ENCODE measurements at regions not wholly inside any gene's neighbourhood (a gene's known extent, or its start where the extent isn't known, plus 50 kb on each side); places are given as distances from the start of the nearest gene placed in this dataset.
"Not testable (repeated sequence)": the region's sequence is repeated elsewhere in the genome, so short reads cannot be mapped to it uniquely, and the experiment has no call there.

GRCh38 chr14:40733206-40733605 is 873.5 kb upstream of the LRFN5 start:
- 84% methylated on average over 1 of the region's 1 CpG for WGBS
- H3K9me3 ChIP-seq (ENCODE audit: control insufficient read depth, low read length) = peaks cover 2% of the 10 kb centered on the region
- H3K27ac ChIP-seq (ENCODE audit: low read length) = no peak overlapping the region
- DNase-seq (no peak), ATAC-seq (no peak)
- no peaks in the 10 kb centered on the region for H3K4me1 ChIP-seq (ENCODE audit: control insufficient read depth, insufficient read depth, low read length)
- H3K27me3 ChIP-seq (ENCODE audit: control insufficient read depth, insufficient read depth) = no peaks in the 10 kb centered on the region
- H3K4me3 ChIP-seq (ENCODE audit: low read length) = no peak overlapping the region
- intact Hi-C loops (cut with DNase I) = no loop called here

GRCh38 chr14:40727107-40727506 is 879.6 kb upstream of the LRFN5 start:
- no peak for ATAC-seq
- no peak for DNase-seq
- intact Hi-C loops (cut with DNase I) = no loop called here
- H3K4me1 ChIP-seq (ENCODE audit: control insufficient read depth, insufficient read depth, low read length) = no peaks in the 10 kb centered on the region
- H3K4me3 ChIP-seq (ENCODE audit: low read length) = no peak overlapping the region
- H3K27ac ChIP-seq (ENCODE audit: low read length) = no peak overlapping the region
- H3K27me3 ChIP-seq (ENCODE audit: control insufficient read depth, insufficient read depth) = no peaks in the 10 kb centered on the region
- WGBS = 71% methylated on average over 2 of the region's 2 CpGs
- no peaks in the 10 kb centered on the region for H3K9me3 ChIP-seq (ENCODE audit: control insufficient read depth, low read length)

- Histone ChIP-seq H3K4me3 (ENCODE audit: low read length) (no peak overlapping the region), H3K4me1 (ENCODE audit: control insufficient read depth, insufficient read depth, low read length) (no peaks in the 10 kb centered on the region), H3K9me3 (ENCODE audit: control insufficient read depth, low read length) (no peaks in the 10 kb centered on the region), H3K27me3 (ENCODE audit: control insufficient read depth, insufficient read depth) (no peaks in the 10 kb centered on the region), H3K27ac (ENCODE audit: low read length) (no peak overlapping the region)
- DNase-seq (no peak), ATAC-seq (no peak)
- WGBS = 81% methylated on average over 5 of the region's 5 CpGs
- intact Hi-C loops (cut with DNase I) = no loop called here
These were observed 893.3 kb upstream of the LRFN5 start for GRCh38 chr14:40713387-40713786.

GRCh38 chr14:40697231-40697630 is 909.4 kb upstream of the LRFN5 start:
- no peak for DNase-seq
- Histone ChIP-seq H3K4me1 (ENCODE audit: control insufficient read depth, insufficient read depth, low read length) (no peaks in the 10 kb centered on the region), H3K4me3 (ENCODE audit: low read length) (no peak overlapping the region), H3K9me3 (ENCODE audit: control insufficient read depth, low read length) (no peaks in the 10 kb centered on the region), H3K27ac (ENCODE audit: low read length) (no peak overlapping the region), H3K27me3 (ENCODE audit: control insufficient read depth, insufficient read depth) (no peaks in the 10 kb centered on the region)
- WGBS = 75% methylated on average over 1 of the region's 1 CpG
- intact Hi-C loops (cut with DNase I) = no loop called here
- no peak for ATAC-seq

- Histone ChIP-seq H3K4me3 (ENCODE audit: low read length) (no peak overlapping the region), H3K9me3 (ENCODE audit: control insufficient read depth, low read length) (no peaks in the 10 kb centered on the region), H3K27ac (ENCODE audit: low read length) (no peak overlapping the region), H3K4me1 (ENCODE audit: control insufficient read depth, insufficient read depth, low read length) (no peaks in the 10 kb centered on the region), H3K27me3 (ENCODE audit: control insufficient read depth, insufficient read depth) (no peaks in the 10 kb centered on the region)
- DNase-seq (no peak), ATAC-seq (no peak)
- intact Hi-C loops (cut with DNase I) = no loop called here
- 92% methylated on average over 3 of the region's 3 CpGs for WGBS
These were observed 912.7 kb upstream of the LRFN5 start for GRCh38 chr14:40694023-40694422.

- H3K4me1 ChIP-seq (ENCODE audit: control insufficient read depth, insufficient read depth, low read length) = no peaks in the 10 kb centered on the region
- H3K4me3 ChIP-seq (ENCODE audit: low read length) = no peak overlapping the region
- ATAC-seq (no peak), DNase-seq (no peak)
- WGBS = 93% methylated on average over 2 of the region's 2 CpGs
- intact Hi-C loops (cut with DNase I) = no loop called here
- no peak overlapping the region for H3K27ac ChIP-seq (ENCODE audit: low read length)
- H3K9me3 ChIP-seq (ENCODE audit: control insufficient read depth, low read length) = no peaks in the 10 kb centered on the region
- no peaks in the 10 kb centered on the region for H3K27me3 ChIP-seq (ENCODE audit: control insufficient read depth, insufficient read depth)
These were observed 915.6 kb upstream of the LRFN5 start for GRCh38 chr14:40691066-40691465.

- ATAC-seq = no peak
- no peak for DNase-seq
- H3K27ac ChIP-seq (ENCODE audit: low read length) = no peak overlapping the region
- no peak overlapping the region for H3K4me3 ChIP-seq (ENCODE audit: low read length)
- H3K4me1 ChIP-seq (ENCODE audit: control insufficient read depth, insufficient read depth, low read length) = no peaks in the 10 kb centered on the region
- 85% methylated on average over 1 of the region's 1 CpG for WGBS
- no peaks in the 10 kb centered on the region for H3K27me3 ChIP-seq (ENCODE audit: control insufficient read depth, insufficient read depth)
- intact Hi-C loops (cut with DNase I) = no loop called here
- no peaks in the 10 kb centered on the region for H3K9me3 ChIP-seq (ENCODE audit: control insufficient read depth, low read length)
These were observed 920.9 kb upstream of the LRFN5 start for GRCh38 chr14:40685764-40686163.

GRCh38 chr14:40684328-40684727 is 922.3 kb upstream of the LRFN5 start:
- intact Hi-C loops (cut with DNase I) = no loop called here
- 85% methylated on average over 1 of the region's 1 CpG for WGBS
- H3K4me3 ChIP-seq (ENCODE audit: low read length) = no peak overlapping the region
- no peak for ATAC-seq
- DNase-seq = no peak
- H3K27me3 ChIP-seq (ENCODE audit: control insufficient read depth, insufficient read depth) = no peaks in the 10 kb centered on the region
- no peaks in the 10 kb centered on the region for H3K9me3 ChIP-seq (ENCODE audit: control insufficient read depth, low read length)
- H3K4me1 ChIP-seq (ENCODE audit: control insufficient read depth, insufficient read depth, low read length) = no peaks in the 10 kb centered on the region
- H3K27ac ChIP-seq (ENCODE audit: low read length) = no peak overlapping the region

GRCh38 chr14:40682131-40682913 is 924.4 kb upstream of the LRFN5 start:
- no peaks in the 10 kb centered on the region for H3K27me3 ChIP-seq (ENCODE audit: control insufficient read depth, insufficient read depth)
- no peaks in the 10 kb centered on the region for H3K9me3 ChIP-seq (ENCODE audit: control insufficient read depth, low read length)
- ATAC-seq (no peak), DNase-seq (no peak)
- H3K27ac ChIP-seq (ENCODE audit: low read length) = no peak overlapping the region
- intact Hi-C loops (cut with DNase I) = no loop called here
- WGBS = 85% methylated on average over 3 of the region's 3 CpGs
- no peak overlapping the region for H3K4me3 ChIP-seq (ENCODE audit: low read length)
- H3K4me1 ChIP-seq (ENCODE audit: control insufficient read depth, insufficient read depth, low read length) = no peaks in the 10 kb centered on the region

- intact Hi-C loops (cut with DNase I) = no loop called here
- Histone ChIP-seq H3K27me3 (ENCODE audit: control insufficient read depth, insufficient read depth) (no peaks in the 10 kb centered on the region), H3K27ac (ENCODE audit: low read length) (no peak overlapping the region), H3K4me1 (ENCODE audit: control insufficient read depth, insufficient read depth, low read length) (no peaks in the 10 kb centered on the region), H3K9me3 (ENCODE audit: control insufficient read depth, low read length) (no peaks in the 10 kb centered on the region), H3K4me3 (ENCODE audit: low read length) (no peak overlapping the region)
- no peak for ATAC-seq
- DNase-seq = no peak
- WGBS = 80% methylated on average over 1 of the region's 1 CpG
These were observed 927.4 kb upstream of the LRFN5 start for GRCh38 chr14:40679256-40679655.

GRCh38 chr14:40677206-40677605 is 929.5 kb upstream of the LRFN5 start:
- H3K9me3 ChIP-seq (ENCODE audit: control insufficient read depth, low read length); intact Hi-C loops (cut with DNase I); DNase-seq; ATAC-seq; H3K27ac ChIP-seq (ENCODE audit: low read length); H3K27me3 ChIP-seq (ENCODE audit: control insufficient read depth, insufficient read depth); H3K4me1 ChIP-seq (ENCODE audit: control insufficient read depth, insufficient read depth, low read length); H3K4me3 ChIP-seq (ENCODE audit: low read length): not testable (repeated sequence)

- H3K9me3 ChIP-seq (ENCODE audit: control insufficient read depth, low read length) = no peaks in the 10 kb centered on the region
- H3K27me3 ChIP-seq (ENCODE audit: control insufficient read depth, insufficient read depth) = no peaks in the 10 kb centered on the region
- H3K4me3 ChIP-seq (ENCODE audit: low read length) = no peak overlapping the region
- H3K27ac ChIP-seq (ENCODE audit: low read length) = no peak overlapping the region
- no peaks in the 10 kb centered on the region for H3K4me1 ChIP-seq (ENCODE audit: control insufficient read depth, insufficient read depth, low read length)
- no peak for DNase-seq
- intact Hi-C loops (cut with DNase I) = no loop called here
- WGBS = 62% methylated on average over 1 of the region's 1 CpG
- no peak for ATAC-seq
These were observed 932.2 kb upstream of the LRFN5 start for GRCh38 chr14:40674502-40674901.

Measured in right cardiac atrium (tissue), 5 donors.